GM18907 (cell line): ENCODE measurements at regions not wholly inside any gene's neighbourhood (a gene's known extent, or its start where the extent isn't known, plus 50 kb on each side); places are given as distances from the start of the nearest gene placed in this dataset.

Source experiments
- ATAC-seq: cut with Tn5 transposase; IDR thresholded peaks from one replicate; pipeline ENCODE4 v1.9.1; 2021; ENCODE audit warnings: mild to moderate bottlenecking, moderate library complexity; ENCODE audit not compliant: unreplicated experiment

- no peak for ATAC-seq
These were observed 50.3 kb upstream of the CBFA2T3 start for GRCh38 chr16:89027281-89027680.

DNA sequence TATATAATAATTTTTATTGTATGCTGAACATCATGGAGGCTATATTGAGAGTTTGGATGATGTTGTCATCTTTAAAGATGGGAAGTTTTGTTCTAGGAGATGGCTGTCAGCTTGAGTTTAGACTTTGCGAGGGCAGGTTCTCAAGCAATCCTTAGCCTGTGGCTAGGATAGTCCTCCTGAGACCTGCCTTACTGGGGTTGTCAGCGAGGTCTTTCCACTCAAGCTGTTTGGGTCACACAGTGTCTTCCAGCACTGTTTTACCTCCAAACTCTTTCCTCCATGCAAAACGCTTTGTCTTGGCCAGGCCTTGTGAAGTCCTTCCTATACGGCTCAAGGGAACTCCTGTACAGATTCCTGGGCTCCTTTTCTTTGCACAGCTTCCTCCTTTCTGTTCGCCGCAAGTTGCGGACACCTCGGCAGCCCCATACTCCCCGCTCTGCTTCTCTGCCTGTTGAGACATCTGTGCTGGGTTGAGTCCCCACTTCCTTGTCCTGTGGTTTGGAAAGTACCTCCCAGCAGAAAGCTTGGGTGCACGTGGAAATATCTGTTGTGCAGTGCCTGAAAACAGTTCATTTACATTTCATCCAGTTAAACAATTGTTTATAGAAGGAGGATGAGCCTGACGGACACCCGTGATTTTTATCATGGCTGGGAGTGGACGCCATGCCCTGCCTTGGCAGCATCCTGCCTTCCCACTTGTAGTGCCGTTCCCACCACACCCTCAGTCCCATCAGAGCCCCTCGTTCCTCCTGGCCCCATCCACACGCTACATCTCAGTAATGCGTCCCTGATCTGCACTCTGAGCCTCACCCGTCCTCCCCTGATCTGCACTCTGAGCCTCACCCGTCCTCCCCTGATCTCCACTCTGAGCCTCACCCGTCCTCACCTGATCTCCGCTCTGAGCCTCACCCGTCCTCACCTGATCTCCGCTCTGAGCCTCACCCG is 55.0 kb upstream of the CBFA2T3 start:
- peak; percentile 86 for ATAC-seq

- no peak for ATAC-seq
These were observed 56.3 kb upstream of the CBFA2T3 start for GRCh38 chr16:89033304-89033703.

- no peak for ATAC-seq
These were observed 57.0 kb upstream of the CBFA2T3 start for GRCh38 chr16:89033796-89034572.

DNA sequence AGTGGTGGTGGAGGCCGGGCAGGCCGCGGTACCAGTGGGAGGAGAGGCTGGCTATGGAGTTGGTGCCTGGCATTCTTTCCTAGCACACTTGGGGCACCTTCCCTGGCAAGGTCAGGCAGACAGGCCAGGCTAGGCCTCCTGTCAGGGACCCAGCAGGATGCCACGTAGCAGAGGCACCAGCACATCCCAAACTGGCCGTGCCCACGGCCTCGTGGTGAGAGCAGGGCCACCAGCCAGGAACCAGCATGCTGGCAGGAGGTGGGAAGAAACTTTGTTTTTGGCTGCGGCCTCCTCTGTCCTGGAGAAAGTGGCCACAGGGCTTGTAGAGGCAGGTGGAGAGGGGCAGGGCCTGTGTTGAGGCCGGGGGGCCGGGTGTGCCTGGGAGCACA is 57.6 kb upstream of the CBFA2T3 start:
- ATAC-seq, result no peak

DNA sequence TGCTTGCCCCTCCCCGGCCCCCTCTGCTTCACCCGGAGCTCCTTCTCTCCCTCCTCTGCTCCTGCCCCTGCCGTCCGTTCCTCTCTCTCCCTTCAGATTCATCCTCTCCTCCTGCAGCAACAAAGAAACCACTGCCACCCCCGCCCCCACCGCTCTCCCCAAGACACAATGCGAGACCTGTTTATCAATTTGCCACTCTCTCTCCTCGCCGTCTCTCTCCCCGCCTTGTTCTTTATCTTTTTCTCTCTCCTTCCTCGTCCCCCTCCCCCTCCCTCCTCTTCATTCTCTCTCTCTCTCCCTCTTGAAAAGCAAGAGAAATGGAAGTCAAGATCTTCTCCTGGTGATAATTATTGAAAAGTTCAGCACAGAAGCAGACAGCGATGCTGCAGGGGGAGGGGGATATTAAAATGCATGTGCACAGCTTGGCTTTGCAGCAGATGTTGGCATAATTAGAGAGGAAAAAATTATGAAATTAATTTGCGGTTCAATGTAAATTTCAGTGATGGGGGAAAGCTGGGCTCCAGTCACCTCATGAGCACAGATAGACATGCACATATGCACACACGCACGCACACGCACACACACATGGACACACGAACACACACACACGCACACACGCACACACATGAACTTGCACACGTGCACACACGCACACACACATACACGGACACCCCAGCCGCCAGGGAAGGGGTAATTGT is 58.1 kb upstream of the CBFA2T3 start:
- ATAC-seq, result no peak

DNA sequence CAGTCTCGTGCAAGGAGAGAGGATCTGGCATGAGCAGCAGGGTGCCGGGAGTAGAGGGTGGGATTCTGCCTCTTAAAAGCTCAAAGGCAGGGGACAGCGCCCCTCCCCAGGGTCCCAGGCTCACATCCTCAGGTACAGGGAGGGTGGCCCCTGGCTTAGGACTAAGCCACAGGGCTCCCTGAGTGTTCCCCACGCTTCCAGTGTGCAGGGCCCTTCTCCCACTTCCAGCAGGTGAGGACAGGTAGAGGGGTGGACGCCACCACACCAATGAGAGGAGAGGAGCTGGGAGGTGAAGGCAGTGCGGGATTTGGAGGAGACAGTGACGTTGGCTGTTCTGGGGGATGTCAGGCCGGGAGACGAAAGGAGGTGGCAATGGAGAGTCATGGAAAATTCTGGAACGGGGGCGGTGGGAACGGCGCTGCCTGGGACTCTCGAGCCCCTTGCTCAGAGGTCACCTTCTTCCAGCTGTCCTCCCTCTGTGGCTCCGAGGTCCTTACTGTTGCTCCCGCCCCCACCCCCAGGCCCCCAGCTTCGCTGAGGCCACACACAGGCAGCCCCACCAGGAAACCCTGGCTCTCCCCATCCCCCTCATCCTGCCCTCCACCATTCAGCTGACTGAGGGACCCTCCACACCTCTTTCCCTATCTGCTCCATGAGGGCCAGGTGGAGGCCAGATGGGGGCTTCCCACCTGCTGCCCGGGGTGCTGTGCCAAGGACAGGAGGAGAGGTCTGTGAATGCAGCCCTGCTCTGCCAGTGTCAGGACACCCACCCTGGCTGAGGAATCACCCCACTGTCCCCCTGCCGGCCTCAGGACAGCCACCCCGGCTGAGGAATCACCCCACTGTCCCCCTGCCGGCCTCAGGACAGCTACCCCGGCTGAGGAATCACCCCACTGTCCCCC is 57.7 kb upstream of the ACSF3 start:
- no peak for ATAC-seq

DNA sequence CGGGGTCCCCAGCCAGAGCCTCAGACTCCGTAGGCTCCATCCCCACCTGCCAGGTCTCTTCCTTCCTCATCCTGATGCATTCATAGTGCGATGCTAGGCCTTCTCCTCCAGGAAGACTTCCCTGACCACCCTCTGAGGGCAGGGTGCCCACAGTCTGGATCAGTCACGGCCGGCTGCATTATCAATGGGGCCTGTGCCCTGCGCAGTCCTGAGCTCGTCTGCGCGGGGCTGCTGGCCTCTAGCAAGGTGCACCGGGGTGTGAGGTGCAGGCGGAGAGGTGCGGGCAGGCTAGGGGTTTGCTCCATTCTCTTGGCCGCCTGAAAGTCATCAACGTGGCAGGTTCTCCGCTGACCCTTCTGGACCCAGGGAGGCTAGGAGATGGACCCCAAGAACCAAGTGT is 56.9 kb upstream of the ACSF3 start:
- ATAC-seq, result no peak

DNA sequence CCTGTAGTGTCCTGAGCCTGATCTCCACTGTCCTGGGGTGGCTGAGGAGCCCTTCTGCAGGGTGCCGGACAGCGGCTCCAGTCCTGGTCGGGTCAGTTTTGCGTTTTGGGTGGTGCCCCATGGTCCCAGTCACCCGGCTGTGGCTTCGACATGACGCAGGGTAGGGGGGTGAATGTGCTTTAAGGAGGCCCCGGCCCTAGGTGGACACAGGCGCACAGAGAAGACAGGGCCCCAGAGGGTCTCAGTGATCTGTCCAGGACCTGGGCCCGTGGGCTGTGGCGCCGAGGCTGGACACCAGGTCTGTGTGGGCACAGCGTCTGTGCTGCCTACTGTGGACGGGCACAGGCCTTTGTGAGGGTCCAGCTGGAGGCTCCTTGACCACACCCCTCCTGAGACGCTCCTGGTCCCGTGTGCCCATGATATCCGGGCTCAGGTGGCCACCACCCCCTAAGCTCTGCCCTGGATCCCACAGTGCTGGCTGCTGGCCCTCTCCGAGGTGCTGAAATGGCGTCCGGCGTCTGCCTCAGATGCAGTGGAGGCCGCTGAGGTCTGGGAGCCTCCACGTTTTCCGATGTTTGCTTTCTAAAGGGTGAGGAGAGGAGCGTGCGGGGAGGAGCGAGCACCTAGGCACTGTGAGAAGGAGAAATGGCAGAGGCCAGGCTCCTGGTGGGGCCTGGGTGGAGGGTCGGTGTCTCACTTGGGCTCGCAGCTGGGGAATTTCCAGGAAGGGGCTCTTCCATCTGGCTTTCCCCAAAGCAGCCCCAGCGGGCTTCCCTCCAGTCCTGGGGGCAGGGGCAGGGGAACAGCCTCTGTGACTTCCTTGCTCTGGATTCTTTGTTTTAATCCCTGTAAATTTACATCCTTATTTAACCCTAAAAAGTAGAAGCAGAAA is 56.1 kb upstream of the ACSF3 start:
- ATAC-seq, result no peak

GRCh38 chr16:89038221-89038721 is 55.4 kb upstream of the ACSF3 start:
- no peak for ATAC-seq

DNA sequence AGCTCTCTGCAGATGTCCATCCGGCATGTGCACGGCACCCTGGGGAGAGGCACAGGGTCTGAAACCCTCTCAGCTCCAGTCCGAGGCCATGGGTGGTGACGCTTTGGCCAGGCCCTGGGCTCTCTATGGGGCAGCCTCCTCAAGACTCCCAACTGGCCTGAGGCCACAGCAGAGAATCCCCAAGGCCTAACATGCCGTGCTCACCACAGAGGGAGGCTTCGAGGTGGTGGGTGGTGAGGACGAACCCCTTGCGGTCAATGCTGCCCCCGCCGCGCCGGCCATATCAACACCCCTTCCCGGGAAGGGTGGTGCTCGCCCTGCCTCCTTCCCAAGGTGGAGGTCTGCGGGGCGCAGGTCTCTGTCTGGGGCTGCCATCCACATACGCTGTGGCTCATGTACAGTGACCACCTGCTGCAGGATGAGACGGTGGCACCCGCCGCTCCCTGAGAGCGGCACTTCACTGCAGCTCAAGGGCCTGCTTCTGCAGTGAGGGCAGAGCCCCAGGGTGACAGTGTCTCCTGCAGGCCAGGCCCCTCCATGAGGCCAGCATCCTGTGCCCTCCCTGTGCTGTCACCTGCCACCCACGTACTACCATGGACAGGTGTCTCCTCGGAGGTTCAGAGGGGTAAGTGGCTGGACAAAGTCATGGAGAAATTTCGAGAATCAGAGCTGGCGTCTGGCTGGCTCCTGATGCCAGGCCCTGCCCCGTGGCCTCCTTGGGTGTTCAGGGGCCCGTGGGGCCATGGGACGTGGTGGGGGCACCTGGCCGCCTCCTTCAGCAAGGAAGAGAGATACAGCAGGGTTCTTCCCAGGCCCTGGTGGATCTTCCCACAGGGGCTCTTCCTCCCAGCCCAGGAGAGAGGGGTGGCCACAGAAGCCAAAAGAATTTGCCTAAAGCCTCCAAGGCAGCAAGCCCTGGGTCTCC is 54.6 kb upstream of the ACSF3 start:
- no peak for ATAC-seq

DNA sequence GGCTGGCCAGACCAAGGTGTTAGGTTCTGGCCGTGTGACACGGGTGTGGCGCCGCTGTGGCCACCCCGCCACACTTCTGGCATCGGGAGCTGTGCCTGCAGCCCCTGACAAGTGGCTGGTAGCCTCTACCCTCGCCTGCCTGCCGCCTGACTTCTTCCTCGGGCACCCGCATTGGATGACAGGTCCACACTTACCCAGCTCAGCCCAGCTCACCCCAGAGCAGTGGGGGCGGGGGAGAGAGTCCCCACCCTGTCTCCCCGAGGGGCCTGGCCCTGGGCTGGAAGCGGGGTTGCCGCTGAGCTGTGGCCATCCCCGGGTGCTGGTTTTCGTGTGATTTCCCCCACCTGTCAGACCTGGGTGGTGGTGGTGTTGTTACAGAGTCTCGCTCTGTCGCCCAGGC is 53.9 kb upstream of the ACSF3 start:
- no peak for ATAC-seq

DNA sequence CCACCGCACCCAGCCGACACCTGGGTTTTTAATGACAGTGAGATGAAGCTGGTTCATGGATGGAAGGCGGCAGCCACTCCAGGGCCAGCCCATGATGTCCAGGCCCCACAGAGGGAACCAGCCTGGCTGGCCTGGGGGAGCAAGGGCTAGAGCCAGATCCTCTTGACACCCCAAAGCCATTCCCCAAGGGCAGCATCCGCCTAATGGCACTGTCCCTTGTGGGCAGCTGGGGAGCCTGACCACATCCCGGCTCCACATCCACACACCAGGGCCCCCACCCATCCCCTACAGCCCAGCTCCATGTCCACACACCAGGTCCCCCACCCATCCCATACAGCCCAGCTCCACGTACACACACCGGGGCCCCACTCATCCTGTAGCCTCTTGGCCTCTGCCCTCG is 53.3 kb upstream of the ACSF3 start:
- no peak for ATAC-seq

DNA sequence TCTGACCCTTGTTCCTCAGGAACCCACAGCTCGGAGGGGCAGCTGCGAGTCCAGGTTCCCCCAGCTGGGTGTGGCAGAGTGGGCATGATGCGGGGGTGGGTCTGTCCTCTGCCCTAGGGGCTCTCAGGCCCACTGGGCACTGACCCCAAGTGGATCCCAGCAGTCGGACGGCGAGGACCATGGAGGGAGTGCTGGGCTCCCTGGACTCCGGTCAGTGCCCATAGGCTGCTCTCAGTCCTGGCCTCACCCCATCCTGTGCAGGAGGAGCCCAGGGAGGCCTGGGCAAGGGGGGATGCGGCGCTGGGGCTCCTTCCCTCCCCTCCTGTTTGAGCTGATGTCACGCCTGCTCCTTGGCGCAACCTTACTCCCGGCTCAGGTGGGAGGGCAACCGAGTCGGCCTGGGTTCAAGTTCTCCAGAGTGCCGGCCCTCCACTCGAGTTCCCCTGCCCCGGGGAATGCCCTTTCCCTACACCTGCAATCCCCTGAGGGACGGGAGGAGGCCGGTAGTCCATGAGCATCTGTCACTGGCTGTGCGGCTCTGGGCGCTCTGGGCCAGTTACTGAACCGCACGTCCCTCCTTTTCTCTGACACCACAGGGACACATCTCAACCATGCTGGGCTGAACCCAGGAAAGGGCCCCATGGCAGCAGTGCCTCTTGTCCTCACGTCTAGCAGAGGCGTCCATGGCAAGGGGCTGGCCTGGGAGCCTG is 52.6 kb upstream of the ACSF3 start:
- no peak for ATAC-seq

DNA sequence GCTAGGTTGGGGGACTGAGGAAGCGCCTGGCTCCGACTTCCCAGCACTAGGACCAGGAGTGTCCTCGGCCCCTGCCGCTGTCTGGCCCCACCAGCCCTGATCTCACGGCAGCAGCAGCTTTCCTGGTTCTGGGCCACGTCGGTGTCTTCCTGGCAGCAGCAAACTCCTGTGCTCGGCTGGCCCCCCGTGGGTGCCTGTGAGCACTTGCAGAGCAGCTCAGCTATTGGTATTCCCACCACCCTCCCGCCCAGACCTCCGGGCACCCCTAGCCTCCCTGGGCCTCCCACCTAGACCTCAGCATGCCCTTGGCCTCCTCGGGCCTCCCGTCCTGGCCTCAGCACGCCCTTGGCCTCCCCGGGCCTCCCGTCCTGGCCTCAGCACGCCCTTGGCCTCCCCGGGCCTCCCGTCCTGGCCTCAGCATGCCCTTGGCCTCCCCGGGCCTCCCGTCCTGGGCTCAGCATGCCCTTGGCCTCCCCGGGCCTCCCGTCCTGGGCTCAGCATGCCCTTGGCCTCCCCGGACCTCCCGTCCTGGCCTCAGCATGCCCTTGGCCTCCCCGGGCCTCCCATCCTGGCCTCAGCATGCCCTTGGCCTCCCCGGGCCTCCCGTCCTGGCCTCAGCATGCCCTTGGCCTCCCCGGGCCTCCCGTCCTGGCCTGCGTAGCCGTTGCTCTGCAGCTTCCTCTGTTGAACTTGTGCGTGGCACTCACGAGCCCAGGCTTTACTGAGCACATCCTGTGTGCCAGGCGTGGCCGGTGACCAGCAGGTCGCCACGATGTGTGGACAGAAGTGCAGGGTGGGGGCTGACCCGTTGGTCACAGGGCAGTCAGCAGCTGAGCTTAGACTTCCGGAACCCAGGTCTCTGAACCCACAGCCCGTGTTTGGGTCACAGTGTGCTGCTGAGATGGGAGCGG is 51.8 kb upstream of the ACSF3 start:
- no peak for ATAC-seq

DNA sequence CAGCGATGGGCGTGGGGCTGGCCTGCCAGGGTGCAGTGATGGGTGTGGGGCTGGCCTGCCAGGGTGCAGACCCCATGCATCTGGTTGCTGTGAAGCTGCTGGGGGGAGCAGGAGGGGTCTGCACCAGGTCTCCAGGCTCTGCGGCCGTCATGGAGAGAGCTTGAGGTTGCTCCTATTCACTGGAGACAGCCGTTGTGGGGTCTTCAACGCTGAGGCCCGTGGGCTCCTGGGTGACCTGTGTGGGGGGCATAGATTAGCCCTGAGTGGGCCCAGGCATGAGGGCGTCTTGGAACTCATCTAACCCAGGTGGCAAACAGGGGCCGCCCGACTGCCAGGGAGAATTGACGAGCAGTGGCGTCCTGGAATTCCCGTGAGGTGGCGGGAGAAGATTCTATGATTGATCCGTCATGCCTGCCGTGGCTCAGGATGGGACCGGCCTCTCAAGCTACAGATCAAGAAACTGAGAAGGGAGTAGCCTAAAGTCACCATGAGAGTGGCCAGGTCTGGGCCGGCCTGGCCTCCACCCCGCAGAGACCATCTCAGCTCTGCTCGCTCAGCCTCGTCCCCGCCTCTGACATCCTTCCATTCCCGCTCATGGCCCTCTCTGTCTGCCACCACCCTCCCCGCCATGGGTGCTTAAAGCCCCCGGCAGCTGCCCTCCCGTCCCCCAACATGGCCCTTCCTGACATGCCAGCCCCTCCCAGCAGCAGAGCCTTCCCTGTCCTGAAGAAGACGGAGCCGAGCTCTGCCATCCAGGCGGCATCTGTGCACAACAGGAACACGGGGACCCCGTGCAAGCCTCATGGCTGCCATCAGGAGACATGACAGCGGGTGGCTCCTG is 50.7 kb upstream of the ACSF3 start:
- no peak for ATAC-seq
